Osteocyte (in vitro differentiated cells): ENCODE measurements at regions not wholly inside any gene's neighbourhood (a gene's known extent, or its start where the extent isn't known, plus 50 kb on each side); places are given as distances from the start of the nearest gene placed in this dataset.

Experiments used
- DNase-seq: peaks from one replicate; pipeline ENCODE4 v3.0.0; 2021; ENCODE audit warnings: mixed read lengths; ENCODE audit not compliant: unreplicated experiment; ENCODE audit errors: extremely low spot score
- H3K27ac Mint-ChIP-seq: one replicate; pipeline ENCODE4 v1.8.0; 2021; ENCODE audit warnings: mild to moderate bottlenecking, mixed read lengths; ENCODE audit not compliant: unreplicated experiment
- H3K27me3 Mint-ChIP-seq: one replicate; pipeline ENCODE4 v1.8.0; 2021; ENCODE audit warnings: mixed read lengths; ENCODE audit not compliant: unreplicated experiment
- H3K36me3 Mint-ChIP-seq: one replicate; pipeline ENCODE4 v1.8.0; 2021; ENCODE audit warnings: mixed read lengths; ENCODE audit not compliant: unreplicated experiment
- H3K4me1 Mint-ChIP-seq: one replicate; pipeline ENCODE4 v1.8.0; 2021; ENCODE audit warnings: mixed read lengths; ENCODE audit not compliant: unreplicated experiment
- H3K4me3 Mint-ChIP-seq: one replicate; pipeline ENCODE4 v1.8.0; 2021; ENCODE audit warnings: mild to moderate bottlenecking, moderate library complexity, mixed read lengths; ENCODE audit not compliant: unreplicated experiment
- H3K9me3 Mint-ChIP-seq: one replicate; pipeline ENCODE4 v1.8.0; 2021; ENCODE audit warnings: mixed read lengths; ENCODE audit not compliant: unreplicated experiment
- CTCF ChIP-seq: fragments of 200-600 bp; sonication (generic); IDR thresholded peaks from 2 replicates; pipeline ENCODE4 v1.5.0; 2021; ENCODE audit warnings: antibody characterized with exemption, mild to moderate bottlenecking, moderate library complexity

- Mint-ChIP-seq H3K27ac (no peak overlapping the region), H3K36me3 (no peaks in the 10 kb centered on the region), H3K4me1 (no peaks in the 10 kb centered on the region), H3K27me3 (no peaks in the 10 kb centered on the region), H3K9me3 (peaks cover 2% of the 10 kb centered on the region), H3K4me3 (no peak overlapping the region)
- DNase-seq, result no peak
- TF ChIP-seq CTCF, result no peak
Observed at GRCh38 chr13:103703246-103703645, 637.0 kb upstream of the SLC10A2 start.

- Mint-ChIP-seq H3K9me3 (peaks cover 7% of the 10 kb centered on the region), H3K4me3 (no peak overlapping the region), H3K4me1 (no peaks in the 10 kb centered on the region), H3K36me3 (no peaks in the 10 kb centered on the region), H3K27me3 (no peaks in the 10 kb centered on the region), H3K27ac (no peak overlapping the region)
- no peak for DNase-seq
- no peak for TF ChIP-seq CTCF
Observed at GRCh38 chr13:103698000-103698399, 631.8 kb upstream of the SLC10A2 start.

GRCh38 chr13:103695320-103695719 lies 629.1 kb upstream of the SLC10A2 start:
- peaks cover 7% of the 10 kb centered on the region for H3K9me3 Mint-ChIP-seq
- H3K27me3 Mint-ChIP-seq, result no peaks in the 10 kb centered on the region
- no peak overlapping the region for H3K4me3 Mint-ChIP-seq
- H3K27ac Mint-ChIP-seq, result no peak overlapping the region
- DNase-seq, result no peak
- peaks cover 5% of the 10 kb centered on the region for H3K4me1 Mint-ChIP-seq
- no peak for TF ChIP-seq CTCF
- H3K36me3 Mint-ChIP-seq, result no peaks in the 10 kb centered on the region

GRCh38 chr13:103694471-103694870 lies 628.3 kb upstream of the SLC10A2 start:
- peaks cover 8% of the 10 kb centered on the region for H3K4me1 Mint-ChIP-seq
- no peaks in the 10 kb centered on the region for H3K27me3 Mint-ChIP-seq
- no peak for DNase-seq
- no peak overlapping the region for H3K4me3 Mint-ChIP-seq
- H3K36me3 Mint-ChIP-seq, result no peaks in the 10 kb centered on the region
- no peak overlapping the region for H3K27ac Mint-ChIP-seq
- H3K9me3 Mint-ChIP-seq, result peaks cover 7% of the 10 kb centered on the region
- no peak for TF ChIP-seq CTCF

- TF ChIP-seq CTCF, result no peak
- Mint-ChIP-seq H3K27ac (no peak overlapping the region), H3K27me3 (no peaks in the 10 kb centered on the region), H3K4me1 (peaks cover 8% of the 10 kb centered on the region), H3K9me3 (peaks cover 7% of the 10 kb centered on the region), H3K4me3 (no peak overlapping the region), H3K36me3 (no peaks in the 10 kb centered on the region)
- DNase-seq, result no peak
Observed at GRCh38 chr13:103694033-103694432, 627.8 kb upstream of the SLC10A2 start.
